Cardiac muscle cell (in vitro differentiated cells and primary cell): ENCODE measurements at regions not wholly inside any gene's neighbourhood (a gene's known extent, or its start where the extent isn't known, plus 50 kb on each side); places are given as distances from the start of the nearest gene placed in this dataset.

Source experiments
- DNase-seq, 2 donors: peaks; one replicate each; pipeline versions ENCODE4 v3.0.0 to v3.0.0-alpha.2; 2010 to 2017; ENCODE audit warnings: low read depth in 1 of 2, low spot score in 1 of 2
- H3K27ac ChIP-seq: fragments of 200-600 bp; sonication (generic); 2 replicates; pipeline ENCODE4 v1.5.1; 2016
- H3K27me3 ChIP-seq: fragments of 200-600 bp; sonication (generic); 2 replicates; pipeline ENCODE4 v1.6.0; 2016; ENCODE audit warnings: control low read depth
- H3K36me3 ChIP-seq: fragments of 200-600 bp; sonication (generic); 2 replicates; pipeline ENCODE4 v1.5.1; 2016; ENCODE audit warnings: control low read depth
- H3K4me1 ChIP-seq: fragments of 200-600 bp; sonication (generic); 2 replicates; pipeline ENCODE4 v1.8.1; 2017; ENCODE audit warnings: low read depth, mild to moderate bottlenecking, mixed run types
- H3K4me3 ChIP-seq: fragments of 200-600 bp; sonication (generic); 2 replicates; pipeline ENCODE4 v1.5.1; 2016; ENCODE audit warnings: mild to moderate bottlenecking
- H3K9me3 ChIP-seq: fragments of 200-600 bp; sonication (generic); 2 replicates; pipeline ENCODE4 v1.5.1; 2017; ENCODE audit warnings: low read depth, mild to moderate bottlenecking, control low read depth
- TF ChIP-seq, protein P1 (sequence below): IDR thresholded peaks from 2 replicates; pipeline ENCODE4 v1.5.1; 2012; ENCODE audit warnings: low read depth, mild to moderate bottlenecking, low read length

DNA sequence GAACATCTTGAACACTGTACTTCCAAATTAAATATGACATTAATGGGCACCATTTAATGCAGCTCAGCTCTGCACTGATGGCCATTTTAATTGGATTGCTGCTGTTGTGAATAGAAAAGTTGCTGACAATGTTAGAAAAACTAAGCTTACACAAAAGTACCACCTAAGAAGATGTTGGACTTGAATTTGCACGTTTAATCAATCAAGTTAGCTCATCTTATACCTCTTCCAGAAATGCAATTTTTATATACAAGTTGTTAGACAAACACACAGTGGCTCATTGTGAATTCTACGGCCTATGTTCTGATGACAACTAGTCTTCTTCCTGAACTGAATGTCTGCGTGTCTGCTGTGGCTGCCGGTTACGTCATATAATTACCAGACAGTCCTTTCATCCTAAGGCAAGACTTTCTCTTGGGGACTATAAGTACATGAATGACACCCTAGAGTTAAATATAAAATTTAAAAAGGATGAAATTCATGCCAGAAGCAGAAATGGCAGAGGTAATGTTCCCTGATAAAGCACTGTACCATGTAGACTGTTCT, 330.2 kb downstream of the EPM2A start:
- no peaks in the 10 kb centered on the region for H3K9me3 ChIP-seq
- no peaks in the 10 kb centered on the region for H3K4me1 ChIP-seq
- H3K4me3 ChIP-seq: no peak overlapping the region
- no peaks in the 10 kb centered on the region for H3K27me3 ChIP-seq
- H3K27ac ChIP-seq: no peak overlapping the region
- no peaks in the 10 kb centered on the region for H3K36me3 ChIP-seq
- TF ChIP-seq, protein P1, sequence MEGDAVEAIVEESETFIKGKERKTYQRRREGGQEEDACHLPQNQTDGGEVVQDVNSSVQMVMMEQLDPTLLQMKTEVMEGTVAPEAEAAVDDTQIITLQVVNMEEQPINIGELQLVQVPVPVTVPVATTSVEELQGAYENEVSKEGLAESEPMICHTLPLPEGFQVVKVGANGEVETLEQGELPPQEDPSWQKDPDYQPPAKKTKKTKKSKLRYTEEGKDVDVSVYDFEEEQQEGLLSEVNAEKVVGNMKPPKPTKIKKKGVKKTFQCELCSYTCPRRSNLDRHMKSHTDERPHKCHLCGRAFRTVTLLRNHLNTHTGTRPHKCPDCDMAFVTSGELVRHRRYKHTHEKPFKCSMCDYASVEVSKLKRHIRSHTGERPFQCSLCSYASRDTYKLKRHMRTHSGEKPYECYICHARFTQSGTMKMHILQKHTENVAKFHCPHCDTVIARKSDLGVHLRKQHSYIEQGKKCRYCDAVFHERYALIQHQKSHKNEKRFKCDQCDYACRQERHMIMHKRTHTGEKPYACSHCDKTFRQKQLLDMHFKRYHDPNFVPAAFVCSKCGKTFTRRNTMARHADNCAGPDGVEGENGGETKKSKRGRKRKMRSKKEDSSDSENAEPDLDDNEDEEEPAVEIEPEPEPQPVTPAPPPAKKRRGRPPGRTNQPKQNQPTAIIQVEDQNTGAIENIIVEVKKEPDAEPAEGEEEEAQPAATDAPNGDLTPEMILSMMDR: no peak
- DNase-seq: no peak

GRCh38 chr6:145406783-145407182, 328.5 kb downstream of the EPM2A start:
- Histone ChIP-seq H3K27me3 (no peaks in the 10 kb centered on the region), H3K9me3 (no peaks in the 10 kb centered on the region), H3K4me3 (no peak overlapping the region), H3K36me3 (no peaks in the 10 kb centered on the region), H3K4me1 (no peaks in the 10 kb centered on the region), H3K27ac (no peak overlapping the region)
- DNase-seq: no peak
- TF ChIP-seq, protein P1: no peak

GRCh38 chr6:145415616-145416015, 319.7 kb downstream of the EPM2A start:
- TF ChIP-seq, protein P1: no peak

GRCh38 chr6:145420599-145420998, 314.7 kb downstream of the EPM2A start:
- H3K27me3 ChIP-seq: no peaks in the 10 kb centered on the region
- H3K4me1 ChIP-seq: peaks cover 3% of the 10 kb centered on the region
- TF ChIP-seq, protein P1: no peak
- DNase-seq: no peak
- no peak overlapping the region for H3K4me3 ChIP-seq
- no peak overlapping the region for H3K27ac ChIP-seq
- no peaks in the 10 kb centered on the region for H3K9me3 ChIP-seq
- H3K36me3 ChIP-seq: no peaks in the 10 kb centered on the region

More at GRCh38 chr6:145415616-145416015, 319.7 kb downstream of the EPM2A start:
- Histone ChIP-seq H3K27ac (no peak overlapping the region), H3K4me1 (peaks cover 10% of the 10 kb centered on the region), H3K36me3 (no peaks in the 10 kb centered on the region), H3K9me3 (no peaks in the 10 kb centered on the region), H3K27me3 (no peaks in the 10 kb centered on the region), H3K4me3 (no peak overlapping the region)
- DNase-seq: no peak

- TF ChIP-seq, protein P1: no peak
- H3K4me3 ChIP-seq: no peak overlapping the region
- H3K27ac ChIP-seq: no peak overlapping the region
- H3K9me3 ChIP-seq: no peaks in the 10 kb centered on the region
- DNase-seq: no peak
- H3K27me3 ChIP-seq: no peaks in the 10 kb centered on the region
- peaks cover 8% of the 10 kb centered on the region for H3K4me1 ChIP-seq
- no peaks in the 10 kb centered on the region for H3K36me3 ChIP-seq
Measured at GRCh38 chr6:145423936-145424335, 311.4 kb downstream of the EPM2A start.

- Histone ChIP-seq H3K4me3 (no peak overlapping the region), H3K4me1 (peaks cover 10% of the 10 kb centered on the region), H3K27ac (no peak overlapping the region), H3K27me3 (no peaks in the 10 kb centered on the region), H3K36me3 (no peaks in the 10 kb centered on the region), H3K9me3 (no peaks in the 10 kb centered on the region)
- TF ChIP-seq, protein P1: no peak
- no peak for DNase-seq
Measured at GRCh38 chr6:145427232-145427631, 308.1 kb downstream of the EPM2A start.
